HG03097 (cell line): ENCODE measurements at regions not wholly inside any gene's neighbourhood (a gene's known extent, or its start where the extent isn't known, plus 50 kb on each side); places are given as distances from the start of the nearest gene placed in this dataset.
"Not testable (repeated sequence)": the region's sequence is repeated elsewhere in the genome, so short reads cannot be mapped to it uniquely, and the experiment has no call there.

ENCODE experiments used
- ATAC-seq: cut with Tn5 transposase; IDR thresholded peaks from one replicate; pipeline ENCODE4 v1.9.1; 2021; ENCODE audit not compliant: unreplicated experiment, low FRiP score

- no peak for ATAC-seq
Measured at GRCh38 chr6:9373308-9373707, 938.0 kb upstream of the SLC35B3 start.

DNA sequence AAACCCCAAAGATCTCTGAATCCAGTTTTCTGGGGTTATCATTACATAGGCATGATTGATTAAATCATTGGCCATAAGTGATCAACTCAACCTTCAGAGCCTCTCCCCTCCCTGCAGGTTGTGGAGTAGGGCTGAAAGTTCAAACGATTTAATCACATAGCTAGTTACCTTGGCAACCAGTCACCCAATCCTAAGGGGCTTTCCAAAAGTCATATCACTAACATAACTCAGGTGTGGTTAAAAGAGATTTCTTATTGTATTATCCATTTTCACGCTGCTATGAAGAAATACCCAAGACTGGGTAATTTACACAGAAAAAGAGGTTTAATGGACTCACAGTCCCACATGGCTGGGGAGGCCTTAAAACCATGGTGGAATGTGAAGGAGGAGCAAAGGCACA, 935.1 kb upstream of the SLC35B3 start:
- ATAC-seq = no peak

GRCh38 chr6:9365378-9365777, 930.0 kb upstream of the SLC35B3 start:
- no peak for ATAC-seq

DNA sequence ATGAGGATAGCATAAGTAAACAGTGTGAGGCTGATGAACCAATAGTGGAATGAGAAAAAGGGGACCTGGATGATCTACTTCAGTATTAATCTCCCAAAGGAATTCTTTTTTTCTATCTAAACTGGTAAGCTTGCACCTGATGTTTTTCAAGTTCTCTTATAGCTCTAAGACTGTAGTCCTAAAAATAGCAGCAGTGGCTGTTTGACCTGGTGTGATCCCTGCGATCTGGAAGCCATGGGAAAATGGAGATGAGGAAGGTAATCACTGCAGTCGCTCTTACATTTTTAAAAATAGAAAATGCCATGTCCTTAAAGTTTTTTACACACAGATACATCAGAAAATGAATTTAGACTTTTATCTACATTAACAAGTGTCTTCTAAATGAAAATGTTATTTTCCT, 926.4 kb upstream of the SLC35B3 start:
- no peak for ATAC-seq

GRCh38 chr6:9360881-9361280, 925.5 kb upstream of the SLC35B3 start:
- no peak for ATAC-seq

- no peak for ATAC-seq
Measured at GRCh38 chr6:9347608-9348007, 912.3 kb upstream of the SLC35B3 start.

- ATAC-seq = no peak
Measured at GRCh38 chr6:9346923-9347322, 911.6 kb upstream of the SLC35B3 start.

GRCh38 chr6:9335431-9335830, 900.1 kb upstream of the SLC35B3 start:
- no peak for ATAC-seq

DNA sequence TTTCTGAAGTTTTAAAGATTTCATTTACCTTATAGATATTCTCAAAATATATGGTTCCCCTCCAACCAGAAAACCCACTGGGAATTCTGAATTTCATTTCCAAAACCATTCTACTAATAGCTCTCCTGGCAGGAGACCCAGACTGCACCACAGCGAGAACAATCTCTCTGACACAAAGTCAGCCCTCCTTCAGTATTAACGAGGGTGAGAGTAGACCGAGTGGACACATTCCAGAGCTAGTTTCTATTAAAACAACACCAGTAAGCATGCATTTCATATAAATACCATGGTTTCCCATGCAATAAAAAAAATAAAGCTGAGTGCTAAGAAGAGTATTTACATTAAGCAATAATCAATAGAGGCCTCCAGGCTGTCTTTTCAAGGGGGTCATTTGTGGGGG, 899.6 kb upstream of the SLC35B3 start:
- ATAC-seq = no peak

DNA sequence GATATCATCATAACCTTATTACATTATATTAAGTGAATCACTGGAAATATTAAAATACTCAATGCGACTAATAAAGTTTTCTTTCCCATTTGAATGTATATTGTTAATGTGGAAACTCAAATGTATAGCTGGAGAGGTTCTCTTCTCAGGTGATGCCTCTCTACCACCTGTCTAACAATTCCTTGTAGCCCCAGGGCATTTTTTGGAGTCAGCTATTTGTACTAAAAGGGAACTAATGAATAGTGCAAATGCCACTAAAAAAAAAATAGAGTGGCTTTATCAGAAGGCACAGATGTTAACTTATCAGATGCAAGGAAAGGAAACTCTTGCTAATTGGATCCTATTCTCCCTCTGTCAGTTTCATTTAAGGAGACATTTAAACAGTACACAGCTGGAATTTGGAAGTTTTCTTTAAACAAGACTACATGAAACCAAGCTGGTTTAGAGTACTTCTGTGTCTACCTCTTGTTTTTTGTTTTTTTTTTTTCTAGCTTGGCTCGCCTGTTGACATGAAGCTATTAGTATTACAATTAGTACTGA, 897.0 kb upstream of the SLC35B3 start:
- no peak for ATAC-seq

DNA sequence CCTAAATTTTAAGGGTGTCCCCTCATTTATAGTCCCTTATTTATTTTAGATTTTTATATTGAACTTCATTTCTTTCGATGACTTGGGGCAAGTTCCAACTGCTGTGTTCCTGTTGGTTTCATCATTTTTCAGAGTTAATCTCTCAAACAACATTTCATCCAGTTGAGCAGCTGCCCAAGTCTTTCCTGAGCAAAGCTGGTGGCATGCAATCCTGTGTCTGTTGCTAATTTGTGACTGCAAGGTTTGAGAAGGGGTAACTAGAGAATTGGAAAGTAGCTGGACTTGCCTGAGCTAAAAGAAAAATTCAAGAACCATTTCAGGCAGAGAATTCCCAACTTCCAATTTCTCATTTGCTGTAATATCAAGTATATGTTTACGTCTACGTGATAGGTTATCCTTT, 881.5 kb upstream of the SLC35B3 start:
- ATAC-seq = no peak

DNA sequence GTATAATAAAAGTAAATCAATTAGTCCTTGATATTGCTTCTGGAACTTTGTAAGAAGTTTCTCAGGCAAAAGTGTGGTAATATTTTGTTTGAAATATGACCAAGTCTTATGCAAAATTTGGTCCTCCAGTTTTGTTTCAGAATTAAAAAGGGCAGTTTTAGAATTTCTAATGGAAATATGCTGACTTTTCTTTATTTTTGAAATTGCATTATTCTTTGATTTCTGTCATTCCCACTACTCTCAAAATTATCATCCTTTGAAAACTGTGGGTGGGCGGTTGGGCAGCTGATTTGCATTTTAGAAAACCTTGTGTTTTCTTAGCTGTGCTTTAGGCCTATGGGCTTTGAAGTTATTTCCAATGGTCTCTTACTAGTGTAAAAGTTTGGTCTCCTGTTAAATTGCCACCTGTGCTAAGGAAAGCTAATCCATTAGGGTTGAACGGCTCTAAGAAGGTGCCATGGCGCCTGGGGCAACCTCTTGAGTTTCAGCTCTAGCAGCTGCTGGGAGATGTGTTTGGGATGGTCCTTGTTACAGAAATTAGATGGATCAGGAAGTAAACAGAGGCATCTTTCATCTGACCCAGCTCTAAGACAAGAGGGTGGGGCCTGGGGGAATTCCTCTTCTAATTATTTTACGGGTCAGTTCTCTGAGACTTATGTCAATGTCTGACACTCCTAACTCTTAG, 880.8 kb upstream of the SLC35B3 start:
- no peak for ATAC-seq

DNA sequence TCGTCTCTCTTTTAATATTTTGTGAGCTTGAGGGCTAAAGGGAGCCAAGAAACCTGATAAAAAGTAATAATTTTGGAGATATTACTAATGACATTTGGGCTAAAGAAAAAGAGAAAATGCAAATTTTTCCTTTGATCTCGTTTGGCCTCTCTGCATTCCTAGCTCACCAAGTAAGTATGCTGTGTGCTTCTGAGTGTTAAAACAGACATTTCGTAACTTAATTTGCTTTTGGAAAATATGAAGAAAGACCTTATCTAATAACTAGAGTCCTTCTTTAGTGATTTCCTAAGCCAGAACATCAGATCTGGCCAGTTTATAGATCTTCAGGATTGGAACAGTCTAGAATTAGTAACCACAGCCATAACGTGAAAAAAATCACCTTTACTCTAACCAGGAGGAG, 872.9 kb upstream of the SLC35B3 start:
- no peak for ATAC-seq

- no peak for ATAC-seq
Measured at GRCh38 chr6:9307786-9308185, 872.4 kb upstream of the SLC35B3 start.

- ATAC-seq = no peak
Measured at GRCh38 chr6:9307187-9307586, 871.8 kb upstream of the SLC35B3 start.

- ATAC-seq = no peak
Measured at GRCh38 chr6:9295644-9296043, 860.3 kb upstream of the SLC35B3 start.

- no peak for ATAC-seq
Measured at GRCh38 chr6:9292975-9293374, 857.6 kb upstream of the SLC35B3 start.

GRCh38 chr6:9290342-9290741, 855.0 kb upstream of the SLC35B3 start:
- ATAC-seq = not testable (repeated sequence)

- ATAC-seq = no peak
Measured at GRCh38 chr6:9272671-9273070, 837.3 kb upstream of the SLC35B3 start.

DNA sequence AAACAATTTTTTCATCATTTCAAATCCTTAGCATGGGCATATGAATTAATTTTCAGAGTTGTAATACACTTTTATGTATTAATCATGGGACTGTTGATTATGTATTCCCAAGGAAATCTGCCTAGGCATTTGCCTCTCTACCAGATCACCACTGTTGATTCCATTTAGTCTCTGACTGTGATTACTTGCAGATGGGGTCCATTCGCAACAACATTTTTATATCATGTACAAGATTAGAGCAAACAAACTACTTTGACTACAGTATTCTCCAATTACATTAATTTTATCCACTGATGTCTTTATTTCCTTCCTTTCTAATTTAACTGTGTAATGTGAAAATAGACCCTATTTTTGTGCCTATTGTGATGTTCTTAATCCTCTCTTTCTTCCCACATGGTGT, 831.4 kb upstream of the SLC35B3 start:
- no peak for ATAC-seq

DNA sequence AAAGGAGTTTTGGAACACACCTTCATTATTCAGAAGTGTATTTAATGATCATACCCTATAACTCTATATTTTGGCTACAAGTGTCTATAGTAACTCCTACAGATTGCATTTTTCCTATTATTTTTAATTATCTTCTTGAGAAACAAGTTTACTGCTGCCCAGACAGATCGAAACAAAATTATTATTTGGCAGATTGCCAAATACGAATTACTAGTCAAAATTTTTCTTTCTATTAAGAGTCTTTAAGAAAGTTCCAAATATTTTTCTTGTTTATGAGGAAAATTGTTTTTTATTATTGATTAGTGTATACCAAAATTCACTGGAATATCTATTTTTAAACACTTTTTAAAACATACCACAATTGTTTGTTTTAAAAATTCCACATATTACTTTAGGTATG, 821.9 kb upstream of the SLC35B3 start:
- no peak for ATAC-seq

GRCh38 chr6:9254251-9254650, 818.9 kb upstream of the SLC35B3 start:
- no peak for ATAC-seq

- ATAC-seq = no peak
Measured at GRCh38 chr6:9252799-9253198, 817.5 kb upstream of the SLC35B3 start.
